MM.1S (cell line): ENCODE measurements at regions not wholly inside any gene's neighbourhood (a gene's known extent, or its start where the extent isn't known, plus 50 kb on each side); places are given as distances from the start of the nearest gene placed in this dataset.

Experiments used
- DNase-seq: peaks from one replicate; pipeline ENCODE4 v3.0.0-alpha.2; 2015
- H2AFZ ChIP-seq: fragments of 300-600 bp; sonication (generic); 2 replicates; pipeline ENCODE4 v1.6.0; 2016; ENCODE audit warnings: antibody characterized with exemption, low read length
- H3F3A ChIP-seq: fragments of 300-600 bp; sonication (generic); 2 replicates; pipeline ENCODE4 v1.6.1; 2016; ENCODE audit warnings: mild to moderate bottlenecking, antibody characterized with exemption, low read length, moderate library complexity, mixed read lengths; ENCODE audit not compliant: insufficient read depth
- H3K27ac ChIP-seq: fragments of 300-600 bp; sonication (generic); 2 replicates; pipeline ENCODE4 v1.5.1; 2016; ENCODE audit warnings: mild to moderate bottlenecking, low read length
- H3K27me3 ChIP-seq: fragments of 300-600 bp; sonication (generic); replicated peaks from 2 replicates; pipeline ENCODE4 v1.6.0; 2016; ENCODE audit warnings: low read length; ENCODE audit not compliant: insufficient read depth
- H3K36me3 ChIP-seq: fragments of 300-600 bp; sonication (generic); replicated peaks from 2 replicates; pipeline ENCODE4 v1.6.1; 2016; ENCODE audit warnings: mild to moderate bottlenecking, low read length, mixed read lengths; ENCODE audit not compliant: insufficient read depth
- H3K4me1 ChIP-seq: fragments of 300-600 bp; sonication (generic); 2 replicates; pipeline ENCODE4 v1.6.1; 2016; ENCODE audit warnings: low read length, mixed read lengths
- H3K4me2 ChIP-seq: fragments of 300-600 bp; sonication (generic); 2 replicates; pipeline ENCODE4 v1.6.0; 2016; ENCODE audit warnings: low read depth, low read length
- H3K4me3 ChIP-seq: fragments of 300-600 bp; sonication (generic); 2 replicates; pipeline ENCODE4 v1.5.1; 2016; ENCODE audit warnings: low read length, mixed read lengths
- H3K79me2 ChIP-seq: fragments of 300-600 bp; sonication (generic); 2 replicates; pipeline ENCODE4 v1.6.1; 2016; ENCODE audit warnings: mixed run types, low read length, mixed read lengths
- H3K9ac ChIP-seq: fragments of 300-600 bp; sonication (generic); 2 replicates; pipeline ENCODE4 v1.6.1; 2016; ENCODE audit warnings: low read length, mixed read lengths
- H3K9me2 ChIP-seq: fragments of 300-600 bp; sonication (generic); replicated peaks from 2 replicates; pipeline ENCODE4 v1.6.1; 2016; ENCODE audit warnings: mild to moderate bottlenecking, low read length, mixed read lengths; ENCODE audit not compliant: insufficient read depth
- H3K9me3 ChIP-seq: fragments of 300-600 bp; sonication (generic); replicated peaks from 2 replicates; pipeline ENCODE4 v1.6.1; 2016; ENCODE audit warnings: mild to moderate bottlenecking, low read length, mixed read lengths; ENCODE audit not compliant: insufficient read depth
- H4K20me1 ChIP-seq: fragments of 300-600 bp; sonication (generic); 2 replicates; pipeline ENCODE4 v1.6.1; 2016; ENCODE audit warnings: mild to moderate bottlenecking, low read length, moderate library complexity, mixed read lengths; ENCODE audit not compliant: insufficient read depth
- EZH2 ChIP-seq: fragments of 300-600 bp; sonication (generic); optimal IDR thresholded peaks from 2 replicates; pipeline ENCODE3; 2017; ENCODE audit warnings: low read depth, mild to moderate bottlenecking, antibody characterized with exemption, low read length, mixed read lengths
- EZH2phosphoT487 ChIP-seq: fragments of 300-600 bp; sonication (generic); IDR thresholded peaks from 2 replicates; pipeline ENCODE4 v1.6.1; 2018; ENCODE audit warnings: antibody characterized with exemption, low read length
- TF ChIP-seq, protein P1 (sequence below): fragments of 300-600 bp; sonication (generic); IDR thresholded peaks from 2 replicates; pipeline ENCODE4 v1.5.1; 2016; ENCODE audit warnings: antibody characterized with exemption, low read length, mixed read lengths

DNA sequence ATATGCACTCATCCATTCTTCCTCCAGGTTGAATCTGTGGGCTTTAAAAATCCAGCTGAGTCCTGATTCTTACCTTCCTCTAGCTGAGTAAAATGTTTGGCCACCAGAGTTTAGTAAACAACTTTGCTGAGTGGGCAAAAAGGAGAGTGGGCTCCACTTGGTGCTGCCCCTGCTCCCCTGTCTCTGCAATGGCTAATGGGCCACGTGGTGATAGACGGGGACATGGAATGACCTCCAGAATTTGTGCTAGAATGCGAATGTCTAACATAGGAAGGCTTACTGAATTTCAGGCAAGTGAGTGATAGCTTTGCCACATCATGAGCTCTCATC lies 137.3 kb upstream of the CES5A start:
- Histone ChIP-seq H3K27ac (no peak overlapping the region), H2AFZ (no peak overlapping the region), H3K9ac (no peak overlapping the region), H3K79me2 (no peaks in the 10 kb centered on the region), H3F3A (no peaks in the 10 kb centered on the region), H3K4me2 (no peak overlapping the region), H3K4me3 (no peak overlapping the region), H4K20me1 (no peaks in the 10 kb centered on the region), H3K4me1 (no peaks in the 10 kb centered on the region), H3K36me3 (no peaks in the 10 kb centered on the region), H3K9me2 (no peaks in the 10 kb centered on the region), H3K9me3 (no peaks in the 10 kb centered on the region), H3K27me3 (no peaks in the 10 kb centered on the region)
- TF ChIP-seq EZH2phosphoT487 (no peak), EZH2 (no peak)
- TF ChIP-seq, protein P1, sequence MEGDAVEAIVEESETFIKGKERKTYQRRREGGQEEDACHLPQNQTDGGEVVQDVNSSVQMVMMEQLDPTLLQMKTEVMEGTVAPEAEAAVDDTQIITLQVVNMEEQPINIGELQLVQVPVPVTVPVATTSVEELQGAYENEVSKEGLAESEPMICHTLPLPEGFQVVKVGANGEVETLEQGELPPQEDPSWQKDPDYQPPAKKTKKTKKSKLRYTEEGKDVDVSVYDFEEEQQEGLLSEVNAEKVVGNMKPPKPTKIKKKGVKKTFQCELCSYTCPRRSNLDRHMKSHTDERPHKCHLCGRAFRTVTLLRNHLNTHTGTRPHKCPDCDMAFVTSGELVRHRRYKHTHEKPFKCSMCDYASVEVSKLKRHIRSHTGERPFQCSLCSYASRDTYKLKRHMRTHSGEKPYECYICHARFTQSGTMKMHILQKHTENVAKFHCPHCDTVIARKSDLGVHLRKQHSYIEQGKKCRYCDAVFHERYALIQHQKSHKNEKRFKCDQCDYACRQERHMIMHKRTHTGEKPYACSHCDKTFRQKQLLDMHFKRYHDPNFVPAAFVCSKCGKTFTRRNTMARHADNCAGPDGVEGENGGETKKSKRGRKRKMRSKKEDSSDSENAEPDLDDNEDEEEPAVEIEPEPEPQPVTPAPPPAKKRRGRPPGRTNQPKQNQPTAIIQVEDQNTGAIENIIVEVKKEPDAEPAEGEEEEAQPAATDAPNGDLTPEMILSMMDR = no peak
- no peak for DNase-seq

DNA sequence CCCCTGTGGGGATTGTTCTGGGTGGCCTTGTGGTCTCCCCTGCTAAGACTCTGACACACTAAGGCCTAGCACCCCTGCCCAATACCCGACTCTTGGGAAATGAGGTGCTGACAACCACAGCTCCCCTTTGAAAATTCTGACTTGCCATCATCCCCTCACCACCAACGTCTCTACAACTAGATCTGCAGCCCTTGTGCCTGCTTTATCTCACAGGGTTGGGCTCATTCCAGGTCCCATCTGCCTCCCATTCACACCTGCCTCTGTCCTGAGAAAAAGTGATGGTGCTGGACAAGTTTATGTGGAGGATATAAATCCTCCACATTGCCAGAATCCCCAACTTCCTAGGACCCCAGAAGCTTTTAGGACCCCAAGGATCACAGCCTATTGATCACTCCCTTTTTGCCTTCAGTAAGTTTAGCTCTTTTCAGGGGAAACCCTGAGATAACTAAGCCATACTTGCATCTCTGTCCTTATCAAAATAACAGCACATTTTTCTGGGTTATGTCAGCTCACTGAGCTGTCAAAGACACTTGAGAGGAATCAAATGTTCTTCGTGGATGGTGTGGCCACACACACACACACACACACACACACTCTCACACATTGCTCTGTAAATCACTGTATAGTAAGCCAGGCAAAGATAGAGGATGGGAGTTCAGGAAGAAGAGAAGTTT lies 136.8 kb upstream of the CES5A start:
- no peaks in the 10 kb centered on the region for H3K27me3 ChIP-seq
- DNase-seq = no peak
- no peaks in the 10 kb centered on the region for H4K20me1 ChIP-seq
- no peak overlapping the region for H3K9ac ChIP-seq
- H3F3A ChIP-seq = no peaks in the 10 kb centered on the region
- no peaks in the 10 kb centered on the region for H3K79me2 ChIP-seq
- TF ChIP-seq EZH2phosphoT487 (no peak), EZH2 (no peak)
- TF ChIP-seq, protein P1 = no peak
- no peaks in the 10 kb centered on the region for H3K9me2 ChIP-seq
- H3K9me3 ChIP-seq = no peaks in the 10 kb centered on the region
- no peak overlapping the region for H3K4me2 ChIP-seq
- H2AFZ ChIP-seq = no peak overlapping the region
- no peaks in the 10 kb centered on the region for H3K4me1 ChIP-seq
- no peak overlapping the region for H3K27ac ChIP-seq
- no peaks in the 10 kb centered on the region for H3K36me3 ChIP-seq
- H3K4me3 ChIP-seq = no peak overlapping the region

DNA sequence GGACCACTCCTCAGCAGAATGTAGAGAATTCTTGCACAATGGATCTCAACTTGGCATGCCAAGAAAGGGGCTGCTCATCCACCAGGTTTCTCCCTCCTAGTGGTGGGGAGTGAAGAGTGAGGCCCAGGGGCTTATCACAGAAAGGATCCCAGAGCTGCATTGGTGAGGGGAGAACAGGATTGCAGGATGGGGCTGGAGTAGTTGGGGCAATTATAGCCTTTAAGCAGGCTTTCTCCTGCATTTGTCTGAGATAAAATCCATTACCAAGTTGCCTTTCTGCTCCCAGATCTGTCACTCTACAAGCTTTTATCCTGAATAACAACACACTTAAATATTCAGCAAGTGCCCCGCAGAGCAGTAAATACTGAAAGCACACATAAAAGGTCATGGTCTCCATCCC lies 130.8 kb upstream of the CES5A start:
- Histone ChIP-seq H3K79me2 (no peaks in the 10 kb centered on the region), H3K9ac (no peak overlapping the region), H3K27me3 (no peaks in the 10 kb centered on the region), H2AFZ (no peak overlapping the region), H3K4me3 (no peak overlapping the region), H3K36me3 (no peaks in the 10 kb centered on the region), H3F3A (no peaks in the 10 kb centered on the region), H3K4me2 (no peak overlapping the region), H3K4me1 (no peaks in the 10 kb centered on the region), H3K9me3 (no peaks in the 10 kb centered on the region), H4K20me1 (no peaks in the 10 kb centered on the region), H3K9me2 (no peaks in the 10 kb centered on the region), H3K27ac (no peak overlapping the region)
- TF ChIP-seq EZH2phosphoT487 (no peak), EZH2 (no peak)
- TF ChIP-seq, protein P1 = no peak
- no peak for DNase-seq
